ENCODE measurements at regions not wholly inside any gene's neighbourhood (a gene's known extent, or its start where the extent isn't known, plus 50 kb on each side); places are given as distances from the start of the nearest gene placed in this dataset.

- TF ChIP-seq CTCF (IDR thresholded peaks at IDR 0.05; ENCODE audit: low read length) (no peak), EZH2 (IDR thresholded peaks at IDR 0.05; ENCODE audit: borderline replicate concordance, low read length) (no peak)
- H2AFZ ChIP-seq (ENCODE audit: low read length): no peak overlapping the region
Measured at GRCh38 chr10:78319371-78319770, 285.7 kb downstream of the RPS24 start.

GRCh38 chr10:78319841-78320240 lies 286.2 kb downstream of the RPS24 start:
- Histone ChIP-seq H3K9ac (ENCODE audit: low read length) (no peak overlapping the region), H3K4me2 (ENCODE audit: low read length) (no peak overlapping the region), H3K27ac (ENCODE audit: low read depth, low read length, poor library complexity, severe bottlenecking) (no peak overlapping the region), H2AFZ (ENCODE audit: low read length) (no peak overlapping the region), H3K9me2 (ENCODE audit: low read depth, low read length) (no peaks in the 10 kb centered on the region), H3K36me3 (ENCODE audit: insufficient read depth, low read length) (no peaks in the 10 kb centered on the region), H3K9me3 (ENCODE audit: low read length) (no peaks in the 10 kb centered on the region), H3K4me1 (ENCODE audit: insufficient read depth, low read length, severe bottlenecking) (no peaks in the 10 kb centered on the region), H3K79me2 (ENCODE audit: insufficient read depth, low read length) (no peaks in the 10 kb centered on the region), H3K27me3 (ENCODE audit: insufficient read depth, low read length) (no peaks in the 10 kb centered on the region), H3F3A (ENCODE audit: insufficient read depth, low read length) (no peaks in the 10 kb centered on the region), H3K4me3 (ENCODE audit: low read depth, low read length, poor library complexity, severe bottlenecking) (no peak overlapping the region), H4K20me1 (ENCODE audit: insufficient read depth, low read length) (no peaks in the 10 kb centered on the region)
- TF ChIP-seq EZH2 (IDR thresholded peaks at IDR 0.05; ENCODE audit: borderline replicate concordance, low read length) (no peak), CTCF (IDR thresholded peaks at IDR 0.05; ENCODE audit: low read length) (no peak)

More at GRCh38 chr10:78319371-78319770, 285.7 kb downstream of the RPS24 start:
- Histone ChIP-seq H3K4me3 (ENCODE audit: low read depth, low read length, poor library complexity, severe bottlenecking) (no peak overlapping the region), H3K9me3 (ENCODE audit: low read length) (no peaks in the 10 kb centered on the region), H4K20me1 (ENCODE audit: insufficient read depth, low read length) (no peaks in the 10 kb centered on the region), H3K4me2 (ENCODE audit: low read length) (no peak overlapping the region), H3K36me3 (ENCODE audit: insufficient read depth, low read length) (no peaks in the 10 kb centered on the region), H3K79me2 (ENCODE audit: insufficient read depth, low read length) (no peaks in the 10 kb centered on the region), H3K27ac (ENCODE audit: low read depth, low read length, poor library complexity, severe bottlenecking) (no peak overlapping the region), H3K9me2 (ENCODE audit: low read depth, low read length) (no peaks in the 10 kb centered on the region), H3K27me3 (ENCODE audit: insufficient read depth, low read length) (no peaks in the 10 kb centered on the region), H3F3A (ENCODE audit: insufficient read depth, low read length) (no peaks in the 10 kb centered on the region), H3K9ac (ENCODE audit: low read length) (no peak overlapping the region), H3K4me1 (ENCODE audit: insufficient read depth, low read length, severe bottlenecking) (no peaks in the 10 kb centered on the region)

- H3K79me2 ChIP-seq (ENCODE audit: insufficient read depth, low read length): no peaks in the 10 kb centered on the region
- H3K9me2 ChIP-seq (ENCODE audit: low read depth, low read length): no peaks in the 10 kb centered on the region
- H3K9me3 ChIP-seq (ENCODE audit: low read length): no peaks in the 10 kb centered on the region
- H3K4me2 ChIP-seq (ENCODE audit: low read length): no peak overlapping the region
- no peaks in the 10 kb centered on the region for H3K27me3 ChIP-seq (ENCODE audit: insufficient read depth, low read length)
- H3K4me1 ChIP-seq (ENCODE audit: insufficient read depth, low read length, severe bottlenecking): no peaks in the 10 kb centered on the region
- H2AFZ ChIP-seq (ENCODE audit: low read length): no peak overlapping the region
- TF ChIP-seq CTCF (IDR thresholded peaks at IDR 0.05; ENCODE audit: low read length): no peak
- no peak for TF ChIP-seq EZH2 (IDR thresholded peaks at IDR 0.05; ENCODE audit: borderline replicate concordance, low read length)
- no peak overlapping the region for H3K4me3 ChIP-seq (ENCODE audit: low read depth, low read length, poor library complexity, severe bottlenecking)
- H3K9ac ChIP-seq (ENCODE audit: low read length): no peak overlapping the region
- H3K27ac ChIP-seq (ENCODE audit: low read depth, low read length, poor library complexity, severe bottlenecking): no peak overlapping the region
- no peaks in the 10 kb centered on the region for H3F3A ChIP-seq (ENCODE audit: insufficient read depth, low read length)
- H4K20me1 ChIP-seq (ENCODE audit: insufficient read depth, low read length): no peaks in the 10 kb centered on the region
- H3K36me3 ChIP-seq (ENCODE audit: insufficient read depth, low read length): no peaks in the 10 kb centered on the region
Measured at GRCh38 chr10:78320506-78320905, 286.8 kb downstream of the RPS24 start.
